Panc1 (cell line): ENCODE measurements at regions not wholly inside any gene's neighbourhood (a gene's known extent, or its start where the extent isn't known, plus 50 kb on each side); places are given as distances from the start of the nearest gene placed in this dataset.

Source experiments
- CTCF ChIP-seq: fragments of 450-650 bp; IDR thresholded peaks from 2 replicates; pipeline ENCODE4 v1.5.1; 2017; ENCODE audit warnings: mild to moderate bottlenecking
- REST ChIP-seq, 2 experiments: IDR thresholded peaks; 2 replicates each; pipeline ENCODE4 v1.6.1; 2011 to 2012; ENCODE audit warnings: low read depth in 2 of 2, control low read depth in 1 of 2, low read length in 1 of 2, mild to moderate bottlenecking in 1 of 2, moderate library complexity in 1 of 2; ENCODE audit not compliant: insufficient read depth in 1 of 2
- SIN3A ChIP-seq: IDR thresholded peaks from 2 replicates; pipeline ENCODE4 v1.6.1; 2012; ENCODE audit warnings: low read depth, mild to moderate bottlenecking, low read length, moderate library complexity, borderline replicate concordance; ENCODE audit not compliant: insufficient read depth

GRCh38 chr6:141610741-141611140, 522.0 kb upstream of the GJE1 start:
- peak; percentile 36; the same call in 1 of the 2 replicates for TF ChIP-seq CTCF
- no peak for TF ChIP-seq SIN3A
- no peak for TF ChIP-seq REST (IDR thresholded peaks at IDR 0.05; ENCODE audit: insufficient read depth in 1 of 2, low read depth in 2 of 2, low read length in 1 of 2)
